HG03175 (cell line): ENCODE measurements at regions not wholly inside any gene's neighbourhood (a gene's known extent, or its start where the extent isn't known, plus 50 kb on each side); places are given as distances from the start of the nearest gene placed in this dataset.
"Not testable (repeated sequence)": the region's sequence is repeated elsewhere in the genome, so short reads cannot be mapped to it uniquely, and the experiment has no call there.

ENCODE experiments used
- ATAC-seq: cut with Tn5 transposase; IDR thresholded peaks from one replicate; pipeline ENCODE4 v1.9.1; 2021; ENCODE audit warnings: mild to moderate bottlenecking, moderate library complexity; ENCODE audit not compliant: unreplicated experiment

DNA sequence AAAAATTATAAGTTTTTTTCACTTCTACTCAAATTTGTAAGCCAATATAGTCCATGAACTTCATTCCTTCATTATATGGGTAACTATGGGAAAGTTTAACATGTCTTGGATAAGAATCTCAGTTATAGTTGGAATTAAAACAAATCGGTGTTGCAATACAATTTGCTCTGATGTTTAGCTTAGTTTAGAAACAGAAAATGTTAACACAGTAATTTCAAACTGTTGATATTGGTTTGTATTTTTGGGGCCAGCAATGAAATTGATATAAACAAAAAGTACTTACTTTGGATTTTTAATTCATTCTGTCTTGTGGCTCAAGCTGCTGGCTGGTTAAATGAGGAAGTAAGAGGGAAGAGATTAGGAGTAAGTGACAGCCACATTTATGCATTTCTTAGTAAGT is 368.5 kb upstream of the NT5C1B start:
- ATAC-seq, result no peak

GRCh38 chr2:18950361-18950851 is 361.0 kb upstream of the NT5C1B start:
- ATAC-seq, result no peak

GRCh38 chr2:18949871-18950270 is 360.5 kb upstream of the NT5C1B start:
- ATAC-seq, result no peak

DNA sequence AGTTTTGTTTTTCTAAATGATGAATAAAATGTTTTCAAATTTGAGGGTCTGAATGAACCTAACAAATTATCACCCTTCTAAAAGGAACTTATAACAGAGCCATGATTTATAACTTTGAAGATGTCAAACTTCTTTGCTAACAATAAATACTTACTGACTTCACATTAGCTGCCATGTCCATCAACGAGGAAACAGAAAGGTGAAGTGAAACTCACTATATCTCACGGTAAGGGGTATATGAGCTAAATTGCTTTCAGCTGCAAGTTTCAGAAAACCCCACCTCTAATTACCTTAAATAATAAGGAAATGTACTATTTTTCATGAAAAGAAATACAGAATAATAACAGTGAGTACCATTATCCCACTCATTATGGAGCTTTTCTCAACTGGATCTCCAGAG is 350.8 kb upstream of the NT5C1B start:
- peak; percentile 90 for ATAC-seq

DNA sequence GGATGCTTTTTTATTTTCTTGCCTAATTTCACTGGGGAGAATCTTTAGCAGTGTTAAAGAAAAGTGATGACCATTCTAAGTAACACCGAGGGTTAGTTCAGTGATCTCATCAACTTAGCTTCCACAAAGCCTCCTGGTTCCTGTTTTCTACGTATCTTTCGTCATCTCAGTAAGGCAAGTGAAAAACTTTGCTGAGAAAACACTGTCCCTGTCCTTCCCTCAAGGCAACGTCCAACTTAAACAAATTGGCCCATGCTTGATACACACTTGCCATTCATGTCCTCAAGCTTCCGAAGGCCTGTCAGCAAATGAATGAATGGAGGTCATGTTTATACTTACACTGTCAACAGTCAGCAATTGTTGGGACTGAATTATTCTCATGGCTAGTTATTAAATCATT is 350.4 kb upstream of the NT5C1B start:
- ATAC-seq, result not testable (repeated sequence)

DNA sequence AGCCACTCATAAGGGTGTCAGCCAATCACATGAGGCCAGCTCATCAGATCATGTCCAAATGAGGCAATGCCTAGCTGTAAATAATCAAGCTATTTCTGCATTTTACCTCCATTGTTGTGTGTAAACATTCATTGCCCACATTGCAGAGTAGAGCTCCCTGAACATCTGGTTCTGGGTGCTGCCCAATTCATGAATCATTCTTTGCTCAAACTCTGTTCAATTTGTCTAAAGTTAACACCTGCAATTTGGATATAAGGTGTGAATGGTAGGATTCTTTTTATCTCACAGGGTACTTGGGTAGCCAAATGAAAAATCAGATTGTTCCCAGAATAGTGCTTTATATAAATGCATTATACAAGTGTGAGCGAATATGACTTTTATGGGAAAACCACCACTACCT is 345.5 kb upstream of the NT5C1B start:
- ATAC-seq, result no peak

DNA sequence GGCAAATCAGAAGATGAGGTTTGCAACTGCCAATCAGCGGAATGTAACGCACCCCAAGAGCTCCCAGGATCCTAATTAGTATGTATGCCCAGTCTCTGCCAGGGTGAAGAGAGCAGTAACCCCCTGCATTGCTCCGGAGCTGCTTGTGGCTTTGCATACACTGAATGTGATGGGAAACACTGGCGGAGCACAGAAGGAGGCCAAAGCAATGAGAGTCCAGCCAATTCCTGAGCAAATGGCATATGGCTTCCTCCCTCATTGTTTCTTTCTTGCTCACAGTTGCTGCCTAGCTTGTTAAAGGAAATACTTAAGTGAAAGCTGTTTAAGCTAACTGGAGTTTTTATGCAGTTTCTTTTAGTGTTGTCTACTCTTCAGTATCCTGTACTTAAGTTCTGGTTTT is 343.5 kb upstream of the NT5C1B start:
- ATAC-seq, result no peak

DNA sequence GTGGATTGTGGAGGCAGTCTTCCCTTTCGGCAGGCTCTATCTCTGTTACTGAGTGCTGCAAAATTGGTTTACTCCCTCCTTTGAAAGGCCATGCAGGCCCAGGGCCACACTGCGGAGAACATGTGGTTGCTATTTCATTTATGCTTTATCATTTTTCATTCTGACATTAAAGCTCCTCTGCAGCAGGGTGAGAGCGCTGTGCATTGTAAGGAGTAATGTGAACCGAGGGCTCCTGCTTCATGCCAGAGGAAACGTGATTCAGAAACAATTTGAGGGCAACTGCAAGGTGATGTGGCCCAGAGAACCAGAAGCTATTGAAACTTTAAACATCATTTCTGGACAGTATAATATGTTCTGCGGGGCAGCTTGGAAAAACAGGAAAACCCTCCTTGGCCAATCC is 341.6 kb upstream of the NT5C1B start:
- no peak for ATAC-seq

DNA sequence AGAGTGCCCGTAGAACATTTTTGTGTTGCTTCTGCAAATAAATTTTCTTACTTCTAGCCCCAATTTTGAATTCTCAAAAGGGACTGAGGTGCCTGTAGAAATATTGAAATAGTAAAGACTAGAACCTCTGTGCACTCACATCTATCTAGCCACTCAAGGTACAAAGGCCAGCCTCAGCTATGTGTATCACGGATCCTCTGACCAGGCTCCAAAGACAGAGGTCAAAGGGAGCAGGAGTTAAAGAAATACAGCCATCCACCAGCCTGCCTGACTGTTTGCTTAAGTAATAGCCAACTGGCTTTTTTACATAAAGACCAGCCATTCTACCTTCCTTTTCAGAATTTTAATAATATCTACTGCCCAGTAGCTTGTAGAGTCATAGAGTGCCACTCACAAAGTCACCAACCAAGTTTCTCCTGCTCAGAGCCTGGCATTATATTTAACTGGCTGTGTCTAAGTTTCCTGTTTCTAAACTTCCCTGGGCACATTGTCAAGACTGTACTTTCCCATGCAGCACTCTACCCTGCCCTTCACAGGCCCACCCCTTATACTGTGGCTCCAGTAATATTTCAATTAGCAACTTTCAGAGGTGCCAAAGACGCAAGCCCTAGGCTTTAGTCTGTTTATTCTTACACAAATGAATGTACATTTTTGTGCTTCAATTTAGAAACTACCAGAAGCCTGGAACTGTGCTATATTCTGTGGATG is 338.3 kb upstream of the NT5C1B start:
- no peak for ATAC-seq

- no peak for ATAC-seq
Measured at GRCh38 chr2:18926631-18927524, 337.5 kb upstream of the NT5C1B start.

DNA sequence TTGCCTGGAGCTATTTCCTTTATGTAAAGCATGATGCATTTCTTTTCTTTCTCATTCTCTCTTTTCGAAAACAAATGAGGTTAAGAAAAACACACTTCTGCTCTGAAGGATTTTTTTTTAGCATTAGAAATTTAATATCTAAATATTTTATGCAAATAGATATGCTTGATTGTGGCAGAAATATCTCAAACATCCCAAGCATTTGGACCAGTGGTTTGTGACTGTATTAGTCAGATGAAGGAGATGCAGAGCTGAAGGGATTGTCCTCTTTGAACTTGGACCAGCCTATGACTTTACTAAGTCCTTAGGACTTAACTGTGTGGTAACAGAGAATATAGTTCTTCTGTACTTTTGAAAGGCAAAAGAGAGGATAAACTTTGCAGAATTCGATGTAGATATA is 335.9 kb upstream of the NT5C1B start:
- no peak for ATAC-seq

- no peak for ATAC-seq
Measured at GRCh38 chr2:18924886-18925285, 335.5 kb upstream of the NT5C1B start.

DNA sequence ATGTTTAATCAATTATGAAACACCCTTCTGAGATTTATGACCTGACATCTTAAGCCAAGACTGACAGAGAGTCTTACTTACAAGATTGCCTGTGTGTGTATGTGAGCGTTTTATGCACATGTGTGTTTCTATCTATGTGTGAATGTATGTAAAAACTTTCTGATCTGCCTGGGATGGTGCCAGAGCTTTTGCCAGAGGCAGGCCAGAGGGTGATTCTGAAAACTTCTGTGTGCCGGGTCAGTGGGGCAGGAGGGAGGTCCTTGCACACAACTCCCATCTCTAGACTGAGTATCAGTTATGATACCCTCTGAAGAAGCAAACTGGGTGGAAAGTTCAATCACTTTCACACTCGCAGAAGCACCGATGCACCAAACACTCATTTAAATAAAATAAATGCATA is 335.0 kb upstream of the NT5C1B start:
- ATAC-seq, result no peak

DNA sequence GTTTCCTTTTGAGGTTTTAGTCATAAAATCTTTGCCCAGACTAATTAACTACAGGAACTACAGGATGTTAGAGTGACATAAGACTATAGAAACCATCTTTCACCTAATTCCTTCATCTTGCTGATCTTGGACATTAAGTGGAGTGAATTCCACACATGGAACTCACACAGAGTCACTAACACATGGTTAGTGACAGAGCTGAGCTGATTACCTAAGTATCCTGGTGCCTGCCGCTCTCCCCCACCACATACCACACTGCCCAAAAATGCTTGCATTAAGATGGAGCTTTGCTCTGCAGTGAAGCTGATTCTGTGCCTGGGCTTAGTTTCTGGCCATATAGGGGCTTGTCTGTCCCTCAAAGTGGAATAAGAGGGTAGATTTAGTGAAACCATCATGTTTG is 332.9 kb upstream of the NT5C1B start:
- ATAC-seq, result no peak

DNA sequence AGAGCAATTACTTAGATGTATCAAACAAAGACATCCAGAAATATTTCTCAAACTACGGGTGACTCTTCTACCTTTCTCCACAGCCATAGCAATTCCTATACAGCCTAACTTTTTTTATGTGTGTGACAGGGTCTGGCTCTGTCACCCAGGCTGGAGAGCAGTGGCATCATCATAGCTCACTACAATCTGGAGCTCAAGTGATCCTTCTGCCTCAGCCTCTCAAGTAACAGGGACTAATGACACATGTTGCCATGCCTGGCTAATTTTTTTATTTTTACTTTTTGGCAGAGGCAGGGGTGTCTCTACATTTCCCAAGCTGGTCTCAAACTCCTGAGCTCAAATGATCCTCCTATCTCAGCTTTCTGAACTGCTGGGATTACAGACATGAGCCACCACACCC is 328.9 kb upstream of the NT5C1B start:
- no peak for ATAC-seq

DNA sequence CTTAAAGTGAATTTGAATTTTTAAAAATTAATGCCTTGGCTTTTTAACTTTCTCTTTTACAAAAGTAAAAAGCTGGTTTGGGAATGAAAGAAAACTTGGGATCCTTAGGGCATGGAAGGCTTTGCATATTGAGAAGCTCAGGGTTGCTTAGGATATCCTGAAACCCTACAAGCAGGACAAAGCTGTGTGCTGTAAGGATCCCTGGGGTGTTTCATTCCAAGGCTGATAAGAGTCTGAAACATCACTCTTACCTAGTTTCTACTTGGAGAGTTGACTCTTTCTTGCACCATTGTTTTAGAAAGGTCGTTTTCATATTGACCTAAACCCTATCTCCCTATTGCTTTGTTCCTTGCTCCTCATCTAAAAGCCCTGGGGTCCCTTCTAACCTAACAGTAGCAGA is 325.9 kb upstream of the NT5C1B start:
- ATAC-seq, result no peak

- ATAC-seq, result no peak
Measured at GRCh38 chr2:18913512-18913911, 324.1 kb upstream of the NT5C1B start.

- no peak for ATAC-seq
Measured at GRCh38 chr2:18912225-18912888, 323.0 kb upstream of the NT5C1B start.

GRCh38 chr2:18911416-18911815 is 322.0 kb upstream of the NT5C1B start:
- no peak for ATAC-seq

GRCh38 chr2:18910843-18911242 is 321.5 kb upstream of the NT5C1B start:
- ATAC-seq, result no peak

- ATAC-seq, result no peak
Measured at GRCh38 chr2:18907937-18908336, 318.6 kb upstream of the NT5C1B start.

DNA sequence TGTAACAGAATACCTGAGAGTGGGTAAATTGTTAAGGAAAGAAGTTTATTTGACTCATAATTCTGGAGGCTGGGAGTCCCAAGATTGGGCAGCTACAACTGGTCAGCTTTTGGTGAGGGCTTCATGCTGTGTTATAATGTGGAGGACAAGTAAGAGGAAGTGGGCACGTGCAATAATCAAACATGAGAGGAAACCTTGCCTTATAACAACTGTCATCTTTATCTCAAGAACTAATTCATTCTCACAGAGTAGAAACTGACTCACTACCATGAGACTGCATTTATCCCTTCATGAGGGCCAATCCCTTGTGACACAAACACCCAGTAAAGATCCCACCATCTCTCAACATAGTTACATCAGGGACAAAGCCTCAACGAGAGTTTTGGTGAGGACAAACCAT is 318.1 kb upstream of the NT5C1B start:
- no peak for ATAC-seq
